Effector CD4-positive, alpha-beta T cell (primary cell): ENCODE measurements at regions not wholly inside any gene's neighbourhood (a gene's known extent, or its start where the extent isn't known, plus 50 kb on each side); places are given as distances from the start of the nearest gene placed in this dataset.
"Not testable (repeated sequence)": the region's sequence is repeated elsewhere in the genome, so short reads cannot be mapped to it uniquely, and the experiment has no call there.

Experiments
- DNase-seq: peaks from one replicate; pipeline ENCODE4 v3.0.0-alpha.2; 2020

DNA sequence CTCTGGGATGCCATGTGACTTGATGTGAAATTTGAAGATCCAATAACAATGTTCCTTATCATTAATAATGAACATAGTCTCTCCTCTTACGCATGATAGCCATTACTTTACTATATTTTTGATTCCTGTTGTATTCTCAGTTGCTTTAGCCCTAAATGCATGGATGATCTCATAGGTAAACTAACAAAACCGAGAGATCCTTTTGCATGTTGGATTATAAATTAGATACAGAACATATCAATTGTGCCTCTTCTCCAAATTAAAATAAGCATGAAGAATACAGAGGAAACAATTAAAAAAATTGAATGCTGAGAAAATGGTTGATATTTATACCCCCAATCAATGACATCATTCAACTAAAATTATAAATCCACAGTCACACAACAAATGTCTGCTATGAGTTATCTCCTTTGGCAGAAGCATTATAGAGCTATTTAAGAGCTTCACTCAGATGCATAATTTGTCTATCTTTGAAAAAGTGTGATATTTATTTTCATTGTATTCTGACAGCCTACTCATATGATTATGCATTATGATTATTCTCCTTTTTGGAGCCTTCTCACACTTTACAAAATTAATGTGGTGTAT is 386.4 kb upstream of the STXBP6 start:
- DNase-seq: no peak

- DNase-seq: no peak
Observed at GRCh38 chr14:25431211-25432076, 381.5 kb upstream of the STXBP6 start.

DNA sequence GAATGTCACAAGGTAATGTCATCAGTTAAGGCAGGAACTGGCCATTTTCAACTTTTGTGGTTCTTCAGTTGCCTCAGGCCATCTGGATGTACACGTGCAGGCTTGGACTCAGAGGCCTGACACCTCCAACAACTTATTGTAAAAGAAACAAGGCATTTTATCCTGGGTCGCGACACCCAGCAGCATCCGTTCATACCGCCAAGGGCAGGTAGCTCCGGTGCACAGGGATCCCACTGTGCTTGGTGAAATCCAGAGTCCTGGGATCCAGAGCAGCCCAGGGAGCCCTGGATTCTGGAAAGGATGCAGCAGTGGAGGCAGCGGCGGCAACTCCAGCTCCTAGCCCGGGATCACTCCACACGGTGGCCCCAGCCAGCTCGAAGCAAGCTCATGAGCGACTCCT is 380.9 kb upstream of the STXBP6 start:
- no peak for DNase-seq

GRCh38 chr14:25412998-25413397 is 363.1 kb upstream of the STXBP6 start:
- no peak for DNase-seq

DNA sequence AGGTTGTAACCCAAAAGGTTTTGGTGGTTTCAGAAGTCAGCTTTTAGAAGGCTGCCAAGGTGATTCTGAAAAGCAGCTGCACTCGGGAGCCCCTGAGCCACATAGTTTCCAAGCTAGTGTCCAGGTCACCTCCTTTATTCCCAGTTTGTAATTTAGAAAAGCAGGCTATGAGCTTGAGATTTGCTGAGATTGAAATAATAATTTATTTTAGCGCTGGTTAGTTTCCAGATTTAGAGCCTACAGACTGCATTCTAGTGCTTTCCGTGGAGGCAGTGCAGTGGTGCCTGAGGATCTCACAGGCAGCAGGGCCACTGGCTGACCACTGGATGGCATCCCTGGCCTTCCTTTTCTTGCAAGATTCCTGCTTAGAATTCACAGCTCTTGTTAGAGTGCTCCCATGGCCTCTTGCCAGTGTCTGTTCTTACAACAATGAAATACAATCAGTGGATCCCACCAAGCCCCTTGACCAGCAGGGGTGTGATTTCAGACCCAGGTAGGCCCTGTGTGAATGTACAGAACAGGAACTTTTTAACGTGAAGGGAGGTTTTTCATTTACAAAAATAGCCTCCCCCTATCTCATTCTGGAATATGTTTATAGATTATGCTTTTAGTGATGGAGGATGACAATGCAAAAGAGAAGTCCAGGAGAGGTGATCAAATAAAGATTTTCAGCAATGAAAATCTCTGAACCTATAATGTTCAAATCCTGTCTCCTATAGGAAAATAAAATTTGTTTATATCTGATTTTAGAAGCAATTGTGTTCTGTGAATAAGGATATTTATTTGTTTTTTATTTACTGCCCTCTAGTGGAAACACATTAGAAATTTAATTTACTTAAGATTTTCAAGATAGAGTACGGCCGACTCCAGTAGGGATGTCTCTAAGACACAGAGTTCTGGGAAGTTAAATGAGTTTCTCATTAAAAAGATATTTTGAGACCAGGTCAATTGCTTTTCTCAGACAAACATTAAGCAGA is 362.1 kb upstream of the STXBP6 start:
- DNase-seq: no peak

GRCh38 chr14:25406818-25407217 is 356.9 kb upstream of the STXBP6 start:
- no peak for DNase-seq

- peak; percentile 3 for DNase-seq
Observed at GRCh38 chr14:25400607-25401206, 350.8 kb upstream of the STXBP6 start.

- DNase-seq: no peak
Observed at GRCh38 chr14:25396128-25396527, 346.2 kb upstream of the STXBP6 start.

DNA sequence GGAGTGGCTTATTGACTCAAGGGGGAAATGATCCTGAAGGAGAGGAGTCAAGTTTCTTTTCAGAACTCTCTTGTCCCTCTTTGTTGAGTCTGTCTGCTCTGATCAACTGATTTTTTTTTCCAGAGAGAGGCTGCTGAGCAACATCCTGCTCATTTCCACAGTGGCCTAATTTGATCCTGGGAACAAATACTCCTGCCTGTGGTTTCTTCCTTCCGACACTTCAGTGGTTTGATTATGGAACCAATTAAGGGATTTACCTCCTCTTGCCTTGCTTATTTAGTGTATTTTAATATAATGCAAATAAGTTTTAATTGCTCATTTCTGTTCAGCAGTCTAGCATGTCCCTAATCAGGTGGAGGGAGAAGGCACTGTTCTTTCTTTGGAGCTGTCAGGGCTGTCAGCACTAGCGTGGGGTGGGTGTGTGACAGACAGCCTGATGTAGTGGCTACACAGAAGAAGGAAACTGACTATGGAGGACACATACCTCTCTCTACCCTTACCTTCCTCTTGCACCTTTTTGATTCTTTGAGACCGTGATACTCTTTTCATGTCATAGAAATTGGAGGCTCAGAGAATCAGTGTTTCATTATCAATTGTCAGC is 344.9 kb upstream of the STXBP6 start:
- DNase-seq: no peak

DNA sequence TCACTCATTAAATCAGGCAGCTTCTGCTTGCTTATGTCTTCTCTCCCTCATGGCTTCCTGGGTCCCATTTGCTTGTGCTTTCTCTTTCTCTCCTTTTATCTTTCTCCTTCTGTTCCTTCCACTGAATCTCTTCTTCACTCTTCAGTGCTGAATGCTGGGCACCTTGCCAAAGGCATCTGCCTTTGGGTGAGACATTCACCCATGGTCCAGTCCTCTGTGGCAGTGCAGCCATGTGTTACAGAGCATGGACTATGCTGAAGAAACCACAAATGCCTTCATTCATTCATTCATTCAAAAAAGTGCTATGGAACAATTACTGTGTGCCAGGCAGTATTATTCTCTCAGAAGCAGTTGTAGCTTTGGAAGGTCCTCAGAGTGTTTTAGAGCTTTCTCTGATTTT is 344.4 kb upstream of the STXBP6 start:
- no peak for DNase-seq

DNA sequence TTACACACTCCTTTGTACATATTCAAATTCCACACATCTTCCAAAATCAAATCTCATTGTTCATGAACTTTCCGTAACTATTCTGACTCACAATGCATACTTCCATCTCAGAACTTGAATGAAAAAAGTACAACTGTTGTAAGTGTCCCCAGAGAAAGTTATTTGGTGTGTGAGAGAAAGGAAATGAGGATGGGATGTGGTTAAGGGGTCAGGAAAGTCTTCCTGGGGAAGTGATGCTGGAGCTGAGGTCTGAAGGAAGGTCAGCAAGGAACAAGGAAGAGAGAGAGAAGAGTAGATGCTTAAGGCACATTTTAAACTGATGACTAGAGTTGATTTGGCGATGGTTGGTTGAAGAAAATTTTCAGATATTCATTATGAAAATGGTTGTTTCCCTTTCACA is 340.0 kb upstream of the STXBP6 start:
- no peak for DNase-seq

DNA sequence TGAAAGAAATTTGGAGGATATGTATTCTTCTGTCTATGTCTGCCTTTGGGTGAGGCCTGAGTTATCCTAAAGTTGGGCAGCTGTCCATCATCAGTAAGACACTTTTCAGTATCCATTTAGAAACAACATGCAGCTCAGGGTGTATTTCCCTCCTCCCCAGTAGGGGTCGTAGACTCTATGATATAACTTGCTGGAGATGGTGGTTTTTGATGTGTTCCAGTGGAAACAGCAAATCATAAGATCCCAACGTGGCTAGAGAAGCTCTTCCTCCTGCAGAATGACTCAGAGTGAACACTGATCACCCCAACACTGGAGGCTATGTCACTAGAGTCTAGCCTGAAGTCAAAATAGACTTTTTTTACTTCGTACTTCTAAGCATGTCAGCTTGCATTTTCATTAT is 331.6 kb upstream of the STXBP6 start:
- no peak for DNase-seq

- DNase-seq: no peak
Observed at GRCh38 chr14:25375639-25376038, 325.7 kb upstream of the STXBP6 start.

GRCh38 chr14:25371068-25371467 is 321.1 kb upstream of the STXBP6 start:
- no peak for DNase-seq

- not testable (repeated sequence) for DNase-seq
Observed at GRCh38 chr14:25370057-25370456, 320.1 kb upstream of the STXBP6 start.

DNA sequence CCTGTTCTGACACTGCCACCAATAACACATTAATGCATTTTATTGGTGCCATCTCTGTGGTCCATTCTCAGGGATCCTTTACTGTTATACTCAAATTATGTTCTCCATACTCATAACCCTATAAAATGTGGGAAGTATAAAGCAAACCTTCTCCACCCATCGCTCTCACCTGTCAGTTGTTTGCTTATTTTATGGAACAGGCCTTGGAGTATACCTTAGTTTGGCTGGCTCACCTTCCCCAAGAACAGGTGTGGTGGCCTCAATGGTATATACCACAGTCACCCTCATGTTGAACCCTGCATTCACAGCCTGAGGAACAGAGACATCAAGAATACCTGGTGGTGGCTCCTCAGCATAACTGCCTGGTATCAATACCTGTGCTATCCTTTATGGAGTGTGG is 308.4 kb upstream of the STXBP6 start:
- DNase-seq: no peak

GRCh38 chr14:25351269-25351668 is 301.3 kb upstream of the STXBP6 start:
- no peak for DNase-seq

GRCh38 chr14:25350802-25351201 is 300.9 kb upstream of the STXBP6 start:
- DNase-seq: no peak

DNA sequence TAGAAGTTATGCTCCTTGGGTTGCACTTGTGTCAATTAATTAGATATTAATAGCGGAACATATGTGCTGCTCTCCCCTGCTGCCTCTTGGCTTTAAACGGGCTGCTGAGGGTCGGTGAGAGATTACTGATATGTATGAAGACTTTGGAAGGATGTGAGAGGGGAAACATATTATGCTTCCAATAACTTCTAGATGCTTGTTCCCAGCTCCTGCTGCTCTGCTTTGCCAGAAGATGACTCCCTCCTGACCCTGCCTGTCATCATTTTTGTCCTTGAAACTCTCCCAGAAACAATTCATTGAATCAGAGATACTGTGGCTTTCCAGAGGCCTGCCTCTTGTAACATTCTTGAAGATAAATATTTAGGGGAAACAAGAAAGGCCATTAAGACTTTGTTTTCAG is 300.1 kb upstream of the STXBP6 start:
- DNase-seq: no peak

DNA sequence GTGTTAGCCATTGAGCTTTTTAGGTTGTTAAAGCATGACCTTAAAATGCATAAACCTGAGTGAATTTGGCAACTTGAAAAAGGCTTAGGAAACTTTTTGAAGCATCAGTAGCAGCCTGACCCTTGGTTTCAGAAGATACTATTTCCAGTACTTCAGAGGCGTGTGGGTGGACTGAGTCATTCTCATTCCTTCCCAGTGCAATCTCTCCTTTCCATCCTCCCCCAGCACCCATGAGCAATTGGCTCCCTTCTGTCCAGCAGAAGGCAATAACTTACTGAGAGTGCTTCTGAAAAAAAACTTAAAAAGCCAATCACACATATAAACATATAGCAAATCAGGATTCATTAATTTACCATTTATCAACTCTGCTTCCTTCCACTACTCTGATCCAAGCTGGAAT is 299.3 kb upstream of the STXBP6 start:
- no peak for DNase-seq

GRCh38 chr14:25340882-25341281 is 290.9 kb upstream of the STXBP6 start:
- DNase-seq: no peak

GRCh38 chr14:25322784-25323183 is 272.8 kb upstream of the STXBP6 start:
- DNase-seq: no peak

DNA sequence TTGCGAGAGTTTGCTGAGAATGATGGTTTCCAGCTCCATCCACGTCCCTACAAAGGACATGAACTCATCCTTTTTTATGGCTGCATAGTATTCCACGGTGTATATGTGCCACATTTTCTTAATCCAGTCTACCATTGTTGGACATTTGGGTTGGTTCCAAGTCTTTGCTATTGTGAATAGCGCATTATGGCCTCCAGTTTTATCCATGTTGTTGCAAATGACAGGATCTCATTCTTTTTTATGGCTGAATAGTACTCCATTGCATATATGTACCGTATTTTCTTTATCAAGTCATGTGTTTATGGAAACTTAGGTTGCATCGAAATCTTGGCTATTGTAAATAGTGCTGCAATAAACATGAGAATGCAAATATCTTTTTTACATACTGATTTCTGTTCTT is 266.1 kb upstream of the STXBP6 start:
- not testable (repeated sequence) for DNase-seq
